T-helper 1 cell treated with Interleukin-12 subunit alpha and Interleukin-12 subunit beta and Interleukin-4 antibody, amounts not matched to agents 30 μg/mL and 1 μg/mL, for 36 hours (primary cell): ENCODE measurements at regions not wholly inside any gene's neighbourhood (a gene's known extent, or its start where the extent isn't known, plus 50 kb on each side); places are given as distances from the start of the nearest gene placed in this dataset.
"Not testable (repeated sequence)": the region's sequence is repeated elsewhere in the genome, so short reads cannot be mapped to it uniquely, and the experiment has no call there.

Experiments used
- H3K27ac Mint-ChIP-seq: one replicate; pipeline ENCODE4 v1.8.0; 2021; ENCODE audit warnings: mild to moderate bottlenecking, mixed read lengths
- H3K27me3 Mint-ChIP-seq: one replicate; pipeline ENCODE4 v1.8.0; 2021; ENCODE audit warnings: low read depth, mixed read lengths
- H3K36me3 Mint-ChIP-seq: one replicate; pipeline ENCODE4 v1.8.0; 2021; ENCODE audit warnings: low read depth, mixed read lengths
- H3K4me1 Mint-ChIP-seq: one replicate; pipeline ENCODE4 v1.8.0; 2021; ENCODE audit warnings: low read depth, mixed read lengths
- H3K4me3 Mint-ChIP-seq: one replicate; pipeline ENCODE4 v1.8.0; 2021; ENCODE audit warnings: mild to moderate bottlenecking, moderate library complexity, mixed read lengths
- H3K9me3 Mint-ChIP-seq: one replicate; pipeline ENCODE4 v1.8.0; 2021; ENCODE audit warnings: mixed read lengths

DNA sequence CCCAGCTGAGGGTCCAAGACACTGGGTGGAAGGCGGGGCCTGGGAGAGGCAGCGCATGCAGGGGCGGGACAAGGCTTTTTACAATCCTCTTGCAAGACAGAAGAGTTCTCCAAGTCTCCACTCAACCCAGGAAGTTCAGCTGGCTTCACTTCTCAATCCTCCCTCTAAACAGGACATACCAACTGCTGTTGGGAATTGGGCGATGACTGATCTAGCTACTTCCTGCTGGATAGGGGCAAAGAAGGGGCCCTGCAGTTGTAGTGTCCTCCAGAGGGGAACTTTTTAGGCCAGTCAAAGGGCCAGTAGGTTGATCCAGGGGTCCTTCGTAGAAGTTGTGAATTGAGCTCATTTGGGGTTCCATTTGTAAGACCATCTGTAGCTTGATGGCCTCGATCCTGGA, 94.6 kb upstream of the TERB2 start:
- no peak overlapping the region for H3K4me3 Mint-ChIP-seq
- no peaks in the 10 kb centered on the region for H3K4me1 Mint-ChIP-seq
- H3K9me3 Mint-ChIP-seq, result no peaks in the 10 kb centered on the region
- peaks cover 2% of the 10 kb centered on the region for H3K27me3 Mint-ChIP-seq
- H3K36me3 Mint-ChIP-seq, result no peaks in the 10 kb centered on the region
- H3K27ac Mint-ChIP-seq, result no peak overlapping the region

DNA sequence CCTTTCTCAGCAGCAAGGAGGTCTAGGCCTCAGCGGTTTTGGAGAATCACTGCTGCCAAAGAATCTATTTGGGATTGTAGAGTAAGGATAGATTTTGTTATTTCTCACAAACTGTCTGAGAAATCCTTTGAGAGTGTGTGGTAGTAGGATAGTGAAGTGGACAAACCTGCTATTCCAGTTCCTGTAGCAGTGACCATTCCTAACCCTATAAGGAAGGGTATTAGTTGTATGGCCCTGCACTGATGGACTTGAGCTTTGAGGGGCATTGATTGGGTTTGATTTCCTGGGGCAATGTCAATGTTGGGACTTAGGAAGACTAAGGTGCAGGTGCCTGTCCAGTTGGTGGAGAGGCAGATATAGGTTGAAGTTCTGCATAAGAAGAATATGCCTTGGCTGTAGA, 93.6 kb upstream of the TERB2 start:
- H3K27ac Mint-ChIP-seq, H3K27me3 Mint-ChIP-seq, H3K4me3 Mint-ChIP-seq, H3K4me1 Mint-ChIP-seq, H3K36me3 Mint-ChIP-seq, H3K9me3 Mint-ChIP-seq: not testable (repeated sequence)

DNA sequence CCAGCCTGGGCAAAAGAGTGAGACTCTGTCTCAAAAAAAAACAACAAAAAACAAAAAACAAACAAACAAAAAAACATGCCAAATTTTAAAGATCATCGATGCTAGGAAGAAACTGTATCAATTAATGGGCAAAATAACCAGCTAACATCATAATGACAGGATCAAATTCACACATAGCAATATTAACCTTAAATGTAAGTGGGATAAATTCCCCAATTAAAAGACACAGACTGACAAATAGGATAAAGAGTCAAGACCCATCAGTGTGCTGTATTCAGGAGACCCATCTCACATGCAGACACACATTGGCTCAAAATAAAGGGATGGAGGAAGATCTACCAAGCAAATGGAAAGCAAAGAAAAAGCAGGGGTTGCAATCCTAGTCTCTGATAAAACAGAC, 88.4 kb upstream of the TERB2 start:
- Mint-ChIP-seq H3K27me3 (peaks cover 16% of the 10 kb centered on the region), H3K9me3 (peaks cover 13% of the 10 kb centered on the region)
- not testable (repeated sequence) for H3K36me3 Mint-ChIP-seq, H3K4me1 Mint-ChIP-seq, H3K4me3 Mint-ChIP-seq, H3K27ac Mint-ChIP-seq

DNA sequence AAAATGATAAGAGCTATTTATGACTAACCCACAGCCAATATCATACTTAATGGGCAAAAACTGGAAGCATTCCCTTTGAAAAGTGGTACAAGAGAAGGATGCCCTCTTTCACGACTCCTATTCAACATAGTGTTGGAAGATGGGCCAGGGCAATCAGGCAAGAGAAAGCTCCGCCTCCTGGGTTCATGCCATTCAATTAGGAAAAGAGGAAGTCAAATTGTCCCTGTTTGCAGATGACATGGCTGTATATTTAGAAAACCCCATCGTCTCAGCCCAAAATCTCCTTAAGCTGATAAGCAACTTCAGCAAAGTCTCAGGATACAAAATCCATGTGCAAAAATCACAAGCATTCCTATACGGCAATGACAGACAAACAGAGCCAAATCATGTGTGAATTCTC, 86.4 kb upstream of the TERB2 start:
- H3K4me1 Mint-ChIP-seq, H3K4me3 Mint-ChIP-seq, H3K36me3 Mint-ChIP-seq: not testable (repeated sequence)

GRCh38 chr15:44873103-44873502, 83.4 kb upstream of the TERB2 start:
- Mint-ChIP-seq H3K9me3 (peaks cover 33% of the 10 kb centered on the region), H3K4me1 (no peaks in the 10 kb centered on the region), H3K27ac (no peak overlapping the region), H3K36me3 (peaks cover 9% of the 10 kb centered on the region), H3K27me3 (peaks cover 11% of the 10 kb centered on the region), H3K4me3 (no peak overlapping the region)

More for the DNA sequence above, 86.4 kb upstream of the TERB2 start:
- not testable (repeated sequence) for H3K27ac Mint-ChIP-seq
- H3K27me3 Mint-ChIP-seq, result peaks cover 16% of the 10 kb centered on the region
- peaks cover 21% of the 10 kb centered on the region for H3K9me3 Mint-ChIP-seq

- peaks cover 11% of the 10 kb centered on the region for H3K36me3 Mint-ChIP-seq
- no peak overlapping the region for H3K4me3 Mint-ChIP-seq
- H3K4me1 Mint-ChIP-seq, result peaks cover 16% of the 10 kb centered on the region
- H3K27ac Mint-ChIP-seq, result no peak overlapping the region
- no peaks in the 10 kb centered on the region for H3K27me3 Mint-ChIP-seq
- H3K9me3 Mint-ChIP-seq, result peaks cover 18% of the 10 kb centered on the region
These were observed 77.4 kb upstream of the TERB2 start for GRCh38 chr15:44879066-44879465.

DNA sequence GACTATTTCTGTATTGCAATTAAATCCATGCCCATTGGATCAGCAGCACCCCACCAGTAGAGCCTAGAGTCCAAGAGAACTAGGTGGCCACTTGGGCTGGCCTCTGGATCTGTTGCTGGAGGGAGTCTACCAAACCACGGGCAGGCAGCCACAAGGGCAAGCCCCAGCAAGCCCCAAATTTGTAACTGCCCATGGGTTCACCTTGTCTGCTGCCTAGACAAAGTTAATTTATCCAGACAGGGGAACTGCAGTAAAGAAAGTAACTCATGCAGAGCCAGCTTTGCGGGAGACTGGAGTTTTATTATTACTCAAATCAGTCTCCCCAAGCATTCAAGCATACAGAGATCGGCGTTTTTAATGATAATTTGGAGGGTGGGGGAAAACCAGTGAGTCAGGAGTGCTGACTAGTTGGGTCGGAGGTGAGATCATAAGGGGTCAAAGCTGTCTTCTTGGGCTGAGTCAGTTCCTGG, 74.0 kb upstream of the TERB2 start:
- H3K4me3 Mint-ChIP-seq, result no peak overlapping the region
- H3K27ac Mint-ChIP-seq, result peak overlapping the region; percentile 56
- peaks cover 4% of the 10 kb centered on the region for H3K36me3 Mint-ChIP-seq
- H3K9me3 Mint-ChIP-seq, result peaks cover 6% of the 10 kb centered on the region
- peaks cover 16% of the 10 kb centered on the region for H3K4me1 Mint-ChIP-seq
- H3K27me3 Mint-ChIP-seq, result no peaks in the 10 kb centered on the region

GRCh38 chr15:44883199-44883877, 73.1 kb upstream of the TERB2 start:
- Mint-ChIP-seq H3K4me3 (no peak overlapping the region), H3K27ac (peak overlapping the region; percentile 77), H3K4me1 (peaks cover 16% of the 10 kb centered on the region)

DNA sequence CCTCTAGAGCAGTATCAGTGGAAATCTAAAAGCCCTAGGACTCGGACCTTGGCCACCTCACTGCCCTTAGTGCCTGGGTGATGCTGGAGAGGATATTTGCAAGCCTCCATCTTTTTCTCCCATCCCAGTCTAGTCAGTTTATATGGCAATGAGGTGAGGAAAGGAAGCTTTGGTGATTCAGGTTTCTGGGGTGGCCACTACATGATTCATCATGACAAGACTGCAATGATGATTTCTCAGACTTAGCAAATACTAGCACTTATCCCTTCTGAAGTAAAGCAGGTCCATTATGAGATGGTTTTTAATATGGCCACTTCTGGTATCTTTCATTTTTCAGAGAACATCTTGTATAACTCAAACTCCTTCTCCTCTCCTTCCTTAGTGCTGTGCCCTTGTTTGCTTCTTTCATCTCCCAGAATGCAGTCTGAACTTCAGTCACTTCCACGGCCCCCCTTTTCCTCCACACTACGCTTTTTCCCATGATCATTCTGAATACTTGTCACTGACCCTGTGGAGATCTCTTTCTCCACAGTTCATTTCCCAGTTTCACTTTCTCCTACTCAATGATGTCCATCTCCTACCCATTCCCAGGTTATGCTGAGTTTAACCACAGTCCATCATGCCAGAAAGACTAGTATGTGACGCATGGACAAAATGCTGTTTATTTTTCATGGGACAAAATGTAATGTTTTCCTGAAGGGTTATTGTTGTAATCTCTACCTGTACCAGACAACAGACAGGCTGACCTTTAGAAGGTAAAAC, 57.4 kb upstream of the TERB2 start:
- H3K4me1 Mint-ChIP-seq, H3K9me3 Mint-ChIP-seq, H3K27ac Mint-ChIP-seq, H3K36me3 Mint-ChIP-seq, H3K27me3 Mint-ChIP-seq, H3K4me3 Mint-ChIP-seq: not testable (repeated sequence)

More at GRCh38 chr15:44883199-44883877, 73.1 kb upstream of the TERB2 start:
- Mint-ChIP-seq H3K9me3 (peaks cover under 1% of the 10 kb centered on the region), H3K27me3 (no peaks in the 10 kb centered on the region), H3K36me3 (peaks cover 4% of the 10 kb centered on the region)

GRCh38 chr15:44899775-44900174, 56.7 kb upstream of the TERB2 start:
- H3K27ac Mint-ChIP-seq, H3K4me1 Mint-ChIP-seq, H3K9me3 Mint-ChIP-seq, H3K27me3 Mint-ChIP-seq, H3K4me3 Mint-ChIP-seq, H3K36me3 Mint-ChIP-seq: not testable (repeated sequence)

GRCh38 chr15:44900796-44901195, 55.7 kb upstream of the TERB2 start:
- not testable (repeated sequence) for H3K36me3 Mint-ChIP-seq, H3K27me3 Mint-ChIP-seq, H3K27ac Mint-ChIP-seq, H3K4me1 Mint-ChIP-seq, H3K9me3 Mint-ChIP-seq, H3K4me3 Mint-ChIP-seq

DNA sequence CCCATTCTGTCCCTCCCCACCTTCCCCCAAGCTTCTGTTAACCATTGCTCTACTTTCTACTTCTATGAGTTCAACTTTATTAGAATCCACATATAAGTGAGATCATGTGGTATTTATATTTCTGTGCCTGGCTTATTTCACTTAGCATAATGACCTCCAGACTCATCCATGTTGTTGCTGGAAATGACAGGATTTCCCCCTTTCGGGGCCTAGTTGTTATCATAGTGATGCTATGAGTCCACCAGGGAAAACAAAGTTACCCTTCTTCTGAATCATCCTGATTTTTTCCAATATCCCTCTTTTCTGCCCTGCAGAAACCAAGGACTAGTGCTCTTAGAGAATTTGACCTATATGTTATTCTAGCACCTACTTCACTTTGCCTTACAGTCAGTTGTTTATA, 53.2 kb upstream of the TERB2 start:
- H3K9me3 Mint-ChIP-seq, H3K27me3 Mint-ChIP-seq, H3K27ac Mint-ChIP-seq, H3K4me1 Mint-ChIP-seq, H3K36me3 Mint-ChIP-seq, H3K4me3 Mint-ChIP-seq: not testable (repeated sequence)

GRCh38 chr15:44904651-44905340, 51.7 kb upstream of the TERB2 start:
- not testable (repeated sequence) for H3K4me1 Mint-ChIP-seq, H3K27ac Mint-ChIP-seq, H3K27me3 Mint-ChIP-seq, H3K9me3 Mint-ChIP-seq, H3K36me3 Mint-ChIP-seq, H3K4me3 Mint-ChIP-seq
